HepG2 (cell line): ENCODE measurements at regions not wholly inside any gene's neighbourhood (a gene's known extent, or its start where the extent isn't known, plus 50 kb on each side); places are given as distances from the start of the nearest gene placed in this dataset.

Experiments
- ATAC-seq: fragments of 200-7000 bp; cut with Tn5 transposase; 3 replicates; pipeline ENCODE4 v1.9.1; 2020; ENCODE audit warnings: mild to moderate bottlenecking, moderate library complexity
- BruUV-seq: library from RNA; stranded (reverse); fragments of 400-500 nt; replicated peaks from 2 replicates; lab custom pipeline; 2021; lab: Mats Ljungman, UMichigan
- CTCF ChIA-PET: fragments of 300-600 bp; formaldehyde crosslinking; extraction: SDS; loops from one replicate; lab custom pipeline; 2021; ENCODE audit warnings: low total read pairs, inconsistent platforms, low intra/inter-chr PET ratio; lab: Yijun Ruan, JAX
- POLR2A ChIA-PET: fragments of 350-600 bp; sonication (Branson Sonifier 250); formaldehyde crosslinking; loops from one replicate; lab custom pipeline; 2020; ENCODE audit warnings: antibody characterized with exemption, inconsistent platforms; lab: Yijun Ruan, JAX
- DNase-seq: peaks from one replicate; pipeline ENCODE4 v3.0.0-alpha.2; 2015; ENCODE audit warnings: low spot score
- FAIRE-seq: peaks from 3 replicates; lab custom pipeline; 2011; peaks lifted over from hg19 to GRCh38; lab: Jason Lieb, UNC
- H2AFZ ChIP-seq: one replicate; pipeline ENCODE4 v1.6.1; 2011; ENCODE audit warnings: low read length, inconsistent platforms
- H3K27ac ChIP-seq: fragments of 300-600 bp; 3 replicates; pipeline ENCODE4 v1.8.0; 2011; ENCODE audit warnings: mixed run types, mild to moderate bottlenecking, mixed read lengths, low read length, inconsistent platforms; ENCODE audit not compliant: insufficient read depth; ENCODE audit errors: extremely low read length
- H3K27me3 ChIP-seq, 2 experiments: fragments of 200-600 bp in 1 of 2; 2 replicates in 1 of 2; 3 replicates in 1 of 2; pipeline versions ENCODE4 v1.6.0 to v1.8.0; 2011; ENCODE audit warnings: low read length in 2 of 2, mild to moderate bottlenecking in 2 of 2, moderate library complexity in 2 of 2, inconsistent platforms in 1 of 2; ENCODE audit not compliant: insufficient read depth in 2 of 2, control insufficient read depth in 1 of 2
- H3K36me3 ChIP-seq, 2 experiments: fragments of 200-600 bp in 1 of 2; replicated peaks in 1 of 2; 2 replicates in 1 of 2; 3 replicates in 1 of 2; pipeline versions ENCODE4 v1.5.1 to v1.8.0; 2011; ENCODE audit warnings: low read length in 2 of 2, inconsistent platforms in 1 of 2; ENCODE audit not compliant: insufficient read depth in 2 of 2, control insufficient read depth in 1 of 2
- H3K4me1 ChIP-seq: 2 replicates; pipeline ENCODE4 v1.5.1; 2012; ENCODE audit warnings: low read length, inconsistent platforms; ENCODE audit not compliant: insufficient read depth
- H3K4me2 ChIP-seq: 2 replicates; pipeline ENCODE4 v1.6.0; 2011; ENCODE audit warnings: low read depth, low read length, inconsistent platforms
- H3K4me3 ChIP-seq, 3 experiments: fragments of 200-600 bp in 1 of 3; sonication (generic), shearing (Covaris generic) in 1 of 3; replicated peaks in 1 of 3; 2 replicates each; pipeline ENCODE4 v1.5.1; 2011 to 2016; ENCODE audit warnings: low read length in 3 of 3, inconsistent platforms in 2 of 3, low read depth in 2 of 3, mild to moderate bottlenecking in 2 of 3, control low read depth in 1 of 3, mixed read lengths in 1 of 3; ENCODE audit not compliant: insufficient read depth in 1 of 3
- H3K79me2 ChIP-seq: one replicate; pipeline ENCODE4 v1.6.1; 2011; ENCODE audit warnings: low read length, inconsistent platforms; ENCODE audit not compliant: insufficient read depth
- H3K9ac ChIP-seq: 2 replicates; pipeline ENCODE4 v1.6.0; 2011; ENCODE audit warnings: mild to moderate bottlenecking, low read depth, low read length, inconsistent platforms; ENCODE audit not compliant: insufficient read depth
- H3K9me3 ChIP-seq: 2 replicates; pipeline ENCODE4 v1.5.1; 2012; ENCODE audit warnings: mild to moderate bottlenecking, low read length
- H4K20me1 ChIP-seq: 2 replicates; pipeline ENCODE4 v1.6.0; 2011; ENCODE audit warnings: inconsistent platforms, mild to moderate bottlenecking, low read length, moderate library complexity; ENCODE audit not compliant: insufficient read depth
- BCL6 ChIP-seq: IDR thresholded peaks from 2 replicates; pipeline ENCODE4 v1.6.1; 2016; ENCODE audit warnings: missing genetic modification reagents, missing compliant biosample characterization
- MAFK ChIP-seq, 2 experiments: IDR thresholded peaks in 1 of 2; conservative IDR thresholded peaks in 1 of 2; 2 replicates each; pipeline ENCODE4 v1.6.1; 2011; ENCODE audit warnings: improper control_type of control experiment in 2 of 2, low read length in 2 of 2
- MIXL1 ChIP-seq: IDR thresholded peaks from 2 replicates; pipeline ENCODE4 v1.6.1; 2016
- SMC3 ChIP-seq: IDR thresholded peaks from 2 replicates; pipeline ENCODE4 v1.6.1; 2011; ENCODE audit warnings: low read length, improper control_type of control experiment
- SYNCRIP ChIP-seq: fragments of 200-400 bp; formaldehyde crosslinking; IDR thresholded peaks from 2 replicates; pipeline ENCODE4 v1.6.1; 2018; ENCODE audit warnings: mild to moderate bottlenecking, low read depth, low read length; ENCODE audit not compliant: insufficient read depth
- TRIM24 ChIP-seq: sonication (generic); formaldehyde crosslinking; IDR thresholded peaks from 2 replicates; pipeline ENCODE4 v1.8.0; 2022; ENCODE audit warnings: mild to moderate bottlenecking, missing genetic modification reagents
- ZNF337 ChIP-seq: sonication (generic); formaldehyde crosslinking; IDR thresholded peaks from 2 replicates; pipeline ENCODE4 v1.5.1; 2020; ENCODE audit warnings: missing genetic modification reagents, low read depth, mild to moderate bottlenecking, borderline replicate concordance
- ZNF607 ChIP-seq: sonication (generic); formaldehyde crosslinking; IDR thresholded peaks from 2 replicates; pipeline ENCODE4 v1.5.1; 2020; ENCODE audit warnings: missing genetic modification reagents, mild to moderate bottlenecking, borderline replicate concordance
- WGBS: methylation state at CpG from one replicate; pipeline ENCODE4 v1.1.6; 2017; ENCODE audit warnings: low lambda C conversion rate; 5-methylcytosine and 5-hydroxymethylcytosine counted together
- in situ Hi-C: cut with HindIII; loops from 2 replicates; pipeline ENCODE4 v1.10.0; 2017; ENCODE audit warnings: low pct_unique_long_range_greater_than_20kb; ENCODE audit not compliant: extremely low pct_ligation_motif_present
- intact Hi-C: fragments of 100-400 bp; cut with micrococcal nuclease; formaldehyde crosslinking; loops from one replicate; pipeline ENCODE4 v1.10.0; 2022; ENCODE audit not compliant: unreplicated experiment
- TF ChIP-seq, protein P1 (sequence below): sonication (generic); formaldehyde crosslinking; IDR thresholded peaks from 2 replicates; pipeline ENCODE4 v1.5.0; 2020; ENCODE audit warnings: missing genetic modification reagents
- TF ChIP-seq, protein P2 (sequence below): sonication (generic); formaldehyde crosslinking; IDR thresholded peaks from 2 replicates; pipeline ENCODE4 v1.5.1; 2020; ENCODE audit warnings: missing genetic modification reagents, mild to moderate bottlenecking, borderline replicate concordance
- TF ChIP-seq, protein P3 (sequence below): IDR thresholded peaks from 2 replicates; pipeline ENCODE4 v1.6.1; 2016
- TF ChIP-seq, protein P4 (sequence below): sonication (generic); formaldehyde crosslinking; IDR thresholded peaks from 2 replicates; pipeline ENCODE4 v1.5.0; 2020; ENCODE audit warnings: mild to moderate bottlenecking, missing genetic modification reagents

DNA sequence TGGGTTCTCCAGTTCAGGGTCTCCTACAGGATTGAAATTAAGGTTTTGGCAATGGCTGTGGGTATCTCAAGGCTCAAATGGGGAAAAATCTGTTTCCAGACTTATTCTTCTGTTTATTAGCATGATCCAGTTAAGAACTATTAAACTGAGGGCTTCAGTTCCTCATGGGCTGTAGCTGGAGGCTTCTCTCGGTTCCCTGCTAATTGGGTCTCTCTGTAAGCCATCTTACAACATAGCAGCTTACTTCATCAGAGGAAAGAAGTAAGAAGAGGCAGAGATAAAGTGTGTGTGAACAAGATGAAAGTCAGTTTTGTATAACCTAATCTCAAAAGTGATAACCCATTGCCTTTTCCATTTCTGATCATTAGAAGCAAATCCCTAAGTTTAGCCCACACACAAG lies 391.9 kb downstream of the PSAT1 start:
- Histone ChIP-seq H3K27ac (no peak overlapping the region), H4K20me1 (no peaks in the 10 kb centered on the region; the same call in 1 of the 2 replicates), H3K79me2 (no peaks in the 10 kb centered on the region), H3K4me1 (no peaks in the 10 kb centered on the region), H3K27me3 (no peaks in the 10 kb centered on the region), H2AFZ (no peak overlapping the region), H3K36me3 (no peaks in the 10 kb centered on the region), H3K9ac (no peak overlapping the region), H3K4me3 (no peak overlapping the region), H3K4me2 (no peak overlapping the region), H3K9me3 (no peaks in the 10 kb centered on the region)
- POLR2A ChIA-PET, result no interaction called here
- 0% methylated on average over 1 of the region's 1 CpG for WGBS
- FAIRE-seq (no peak), DNase-seq (no peak), ATAC-seq (no peak)
- no TSS peak for BruUV-seq
- intact Hi-C loops (no loop called here), in situ Hi-C loops (no loop called here)
- CTCF ChIA-PET, result no interaction called here
- TF ChIP-seq BCL6 (no peak), MAFK (conservative IDR thresholded peaks at IDR 0.05 in 1 of 2, IDR thresholded peaks at IDR 0.05 in 1 of 2; ENCODE audit: low read length in 2 of 2) (no peak), SYNCRIP (no peak), MIXL1 (no peak)
- TF ChIP-seq, protein P1, sequence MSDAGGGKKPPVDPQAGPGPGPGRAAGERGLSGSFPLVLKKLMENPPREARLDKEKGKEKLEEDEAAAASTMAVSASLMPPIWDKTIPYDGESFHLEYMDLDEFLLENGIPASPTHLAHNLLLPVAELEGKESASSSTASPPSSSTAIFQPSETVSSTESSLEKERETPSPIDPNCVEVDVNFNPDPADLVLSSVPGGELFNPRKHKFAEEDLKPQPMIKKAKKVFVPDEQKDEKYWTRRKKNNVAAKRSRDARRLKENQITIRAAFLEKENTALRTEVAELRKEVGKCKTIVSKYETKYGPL (CRISPR knock-in tag), result no peak
- TF ChIP-seq, protein P2, sequence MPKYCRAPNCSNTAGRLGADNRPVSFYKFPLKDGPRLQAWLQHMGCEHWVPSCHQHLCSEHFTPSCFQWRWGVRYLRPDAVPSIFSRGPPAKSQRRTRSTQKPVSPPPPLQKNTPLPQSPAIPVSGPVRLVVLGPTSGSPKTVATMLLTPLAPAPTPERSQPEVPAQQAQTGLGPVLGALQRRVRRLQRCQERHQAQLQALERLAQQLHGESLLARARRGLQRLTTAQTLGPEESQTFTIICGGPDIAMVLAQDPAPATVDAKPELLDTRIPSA (CRISPR knock-in tag), result no peak

DNA sequence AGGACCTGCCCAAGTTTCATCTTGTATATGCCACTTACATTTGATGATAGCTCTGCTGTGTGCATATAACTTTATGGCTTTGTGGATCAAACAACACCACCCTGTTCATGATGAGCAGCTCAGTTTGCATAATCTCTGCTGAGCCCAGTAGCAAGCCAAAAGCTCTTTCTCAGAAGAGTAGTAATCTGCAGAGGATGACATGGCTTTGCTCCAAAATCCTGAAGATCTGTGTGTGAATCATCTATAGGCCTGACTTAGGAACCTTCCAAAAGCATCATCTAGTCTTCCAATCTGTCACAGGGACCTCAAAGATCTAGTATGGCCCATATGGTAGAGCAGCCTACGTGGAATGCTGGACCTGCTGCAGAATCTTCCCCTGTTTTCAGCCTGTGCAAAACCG lies 394.6 kb downstream of the PSAT1 start:
- H3K79me2 ChIP-seq, result no peaks in the 10 kb centered on the region
- no peak overlapping the region for H3K27ac ChIP-seq
- no peak for FAIRE-seq
- H3K36me3 ChIP-seq, result no peaks in the 10 kb centered on the region
- intact Hi-C loops, result no loop called here
- ChIA-PET CTCF (no interaction called here), POLR2A (no interaction called here)
- BruUV-seq, result no TSS peak
- no peak for ATAC-seq
- H3K4me1 ChIP-seq, result no peaks in the 10 kb centered on the region
- no peak overlapping the region for H3K9ac ChIP-seq
- no peaks in the 10 kb centered on the region for H3K27me3 ChIP-seq
- in situ Hi-C loops, result no loop called here
- H3K4me2 ChIP-seq, result no peak overlapping the region
- WGBS, result 12% methylated on average over 2 of the region's 2 CpGs
- no peak overlapping the region for H2AFZ ChIP-seq
- H3K9me3 ChIP-seq, result no peaks in the 10 kb centered on the region
- no peaks in the 10 kb centered on the region for H4K20me1 ChIP-seq
- no peak overlapping the region for H3K4me3 ChIP-seq
- DNase-seq, result no peak
- TF ChIP-seq SMC3, result no peak
- TF ChIP-seq, protein P1 (CRISPR knock-in tag), result no peak
- TF ChIP-seq ZNF607 (CRISPR knock-in tag), result no peak
- TF ChIP-seq, protein P3, sequence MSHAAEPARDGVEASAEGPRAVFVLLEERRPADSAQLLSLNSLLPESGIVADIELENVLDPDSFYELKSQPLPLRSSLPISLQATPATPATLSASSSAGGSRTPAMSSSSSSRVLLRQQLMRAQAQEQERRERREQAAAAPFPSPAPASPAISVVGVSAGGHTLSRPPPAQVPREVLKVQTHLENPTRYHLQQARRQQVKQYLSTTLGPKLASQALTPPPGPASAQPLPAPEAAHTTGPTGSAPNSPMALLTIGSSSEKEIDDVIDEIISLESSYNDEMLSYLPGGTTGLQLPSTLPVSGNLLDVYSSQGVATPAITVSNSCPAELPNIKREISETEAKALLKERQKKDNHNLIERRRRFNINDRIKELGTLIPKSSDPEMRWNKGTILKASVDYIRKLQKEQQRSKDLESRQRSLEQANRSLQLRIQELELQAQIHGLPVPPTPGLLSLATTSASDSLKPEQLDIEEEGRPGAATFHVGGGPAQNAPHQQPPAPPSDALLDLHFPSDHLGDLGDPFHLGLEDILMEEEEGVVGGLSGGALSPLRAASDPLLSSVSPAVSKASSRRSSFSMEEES (CRISPR knock-in tag), result no peak
- no peak for TF ChIP-seq ZNF337
- TF ChIP-seq TRIM24 (CRISPR knock-in tag), result no peak
- TF ChIP-seq, protein P4, sequence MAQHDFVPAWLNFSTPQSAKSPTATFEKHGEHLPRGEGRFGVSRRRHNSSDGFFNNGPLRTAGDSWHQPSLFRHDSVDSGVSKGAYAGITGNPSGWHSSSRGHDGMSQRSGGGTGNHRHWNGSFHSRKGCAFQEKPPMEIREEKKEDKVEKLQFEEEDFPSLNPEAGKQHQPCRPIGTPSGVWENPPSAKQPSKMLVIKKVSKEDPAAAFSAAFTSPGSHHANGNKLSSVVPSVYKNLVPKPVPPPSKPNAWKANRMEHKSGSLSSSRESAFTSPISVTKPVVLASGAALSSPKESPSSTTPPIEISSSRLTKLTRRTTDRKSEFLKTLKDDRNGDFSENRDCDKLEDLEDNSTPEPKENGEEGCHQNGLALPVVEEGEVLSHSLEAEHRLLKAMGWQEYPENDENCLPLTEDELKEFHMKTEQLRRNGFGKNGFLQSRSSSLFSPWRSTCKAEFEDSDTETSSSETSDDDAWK (CRISPR knock-in tag), result no peak
